ENCODE measurements at regions not wholly inside any gene's neighbourhood (a gene's known extent, or its start where the extent isn't known, plus 50 kb on each side); places are given as distances from the start of the nearest gene placed in this dataset.

- TF ChIP-seq EZH2 (IDR thresholded peaks at IDR 0.05; ENCODE audit: insufficient read depth, poor library complexity, severe bottlenecking) (no peak), EZH2phosphoT487 (IDR thresholded peaks at IDR 0.05; ENCODE audit: insufficient read depth, low read depth) (no peak)
These were observed 108.5 kb upstream of the ID2 start for GRCh38 chr2:8573234-8573941.

All from GM23248 (cell line).